ENCODE measurements at regions not wholly inside any gene's neighbourhood (a gene's known extent, or its start where the extent isn't known, plus 50 kb on each side); places are given as distances from the start of the nearest gene placed in this dataset.

GRCh38 chr11:128394431-128395089 lies 192.8 kb downstream of the ETS1 start (continued):
- TF ChIP-seq IRF1 (CRISPR knock-in tag; IDR thresholded peaks at IDR 0.05) (no peak), IRF2 (CRISPR knock-in tag; IDR thresholded peaks at IDR 0.05; ENCODE audit: borderline replicate concordance, low read depth) (no peak)
- TF ChIP-seq, protein P1, sequence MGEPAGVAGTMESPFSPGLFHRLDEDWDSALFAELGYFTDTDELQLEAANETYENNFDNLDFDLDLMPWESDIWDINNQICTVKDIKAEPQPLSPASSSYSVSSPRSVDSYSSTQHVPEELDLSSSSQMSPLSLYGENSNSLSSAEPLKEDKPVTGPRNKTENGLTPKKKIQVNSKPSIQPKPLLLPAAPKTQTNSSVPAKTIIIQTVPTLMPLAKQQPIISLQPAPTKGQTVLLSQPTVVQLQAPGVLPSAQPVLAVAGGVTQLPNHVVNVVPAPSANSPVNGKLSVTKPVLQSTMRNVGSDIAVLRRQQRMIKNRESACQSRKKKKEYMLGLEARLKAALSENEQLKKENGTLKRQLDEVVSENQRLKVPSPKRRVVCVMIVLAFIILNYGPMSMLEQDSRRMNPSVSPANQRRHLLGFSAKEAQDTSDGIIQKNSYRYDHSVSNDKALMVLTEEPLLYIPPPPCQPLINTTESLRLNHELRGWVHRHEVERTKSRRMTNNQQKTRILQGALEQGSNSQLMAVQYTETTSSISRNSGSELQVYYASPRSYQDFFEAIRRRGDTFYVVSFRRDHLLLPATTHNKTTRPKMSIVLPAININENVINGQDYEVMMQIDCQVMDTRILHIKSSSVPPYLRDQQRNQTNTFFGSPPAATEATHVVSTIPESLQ (CRISPR knock-in tag; IDR thresholded peaks at IDR 0.05), result no peak

- no peaks in the 10 kb centered on the region for H3K27me3 Mint-ChIP-seq (ENCODE audit: low read depth)
- TF ChIP-seq ZNF219 (CRISPR knock-in tag; IDR thresholded peaks at IDR 0.05; ENCODE audit: borderline replicate concordance) (no peak), GTF2I (CRISPR knock-in tag; conservative IDR thresholded peaks at IDR 0.05) (no peak), JUN (CRISPR knock-in tag; IDR thresholded peaks at IDR 0.05) (no peak), MXD4 (CRISPR knock-in tag; IDR thresholded peaks at IDR 0.05; ENCODE audit: borderline replicate concordance) (no peak), FOXP1 (CRISPR knock-in tag; IDR thresholded peaks at IDR 0.05; ENCODE audit: borderline replicate concordance) (no peak), CREB1 (CRISPR knock-in tag; IDR thresholded peaks at IDR 0.05) (no peak), TEAD1 (CRISPR knock-in tag; IDR thresholded peaks at IDR 0.05) (no peak), ZNF532 (CRISPR knock-in tag; IDR thresholded peaks at IDR 0.05; ENCODE audit: borderline replicate concordance) (no peak), ZNF263 (CRISPR knock-in tag; IDR thresholded peaks at IDR 0.05; ENCODE audit: low read depth) (no peak), CREM (CRISPR knock-in tag; IDR thresholded peaks at IDR 0.05) (no peak), ZNF416 (CRISPR knock-in tag; IDR thresholded peaks at IDR 0.05) (no peak), OVOL2 (CRISPR knock-in tag; IDR thresholded peaks at IDR 0.05; ENCODE audit: borderline replicate concordance) (no peak)
- TF ChIP-seq, protein P2, sequence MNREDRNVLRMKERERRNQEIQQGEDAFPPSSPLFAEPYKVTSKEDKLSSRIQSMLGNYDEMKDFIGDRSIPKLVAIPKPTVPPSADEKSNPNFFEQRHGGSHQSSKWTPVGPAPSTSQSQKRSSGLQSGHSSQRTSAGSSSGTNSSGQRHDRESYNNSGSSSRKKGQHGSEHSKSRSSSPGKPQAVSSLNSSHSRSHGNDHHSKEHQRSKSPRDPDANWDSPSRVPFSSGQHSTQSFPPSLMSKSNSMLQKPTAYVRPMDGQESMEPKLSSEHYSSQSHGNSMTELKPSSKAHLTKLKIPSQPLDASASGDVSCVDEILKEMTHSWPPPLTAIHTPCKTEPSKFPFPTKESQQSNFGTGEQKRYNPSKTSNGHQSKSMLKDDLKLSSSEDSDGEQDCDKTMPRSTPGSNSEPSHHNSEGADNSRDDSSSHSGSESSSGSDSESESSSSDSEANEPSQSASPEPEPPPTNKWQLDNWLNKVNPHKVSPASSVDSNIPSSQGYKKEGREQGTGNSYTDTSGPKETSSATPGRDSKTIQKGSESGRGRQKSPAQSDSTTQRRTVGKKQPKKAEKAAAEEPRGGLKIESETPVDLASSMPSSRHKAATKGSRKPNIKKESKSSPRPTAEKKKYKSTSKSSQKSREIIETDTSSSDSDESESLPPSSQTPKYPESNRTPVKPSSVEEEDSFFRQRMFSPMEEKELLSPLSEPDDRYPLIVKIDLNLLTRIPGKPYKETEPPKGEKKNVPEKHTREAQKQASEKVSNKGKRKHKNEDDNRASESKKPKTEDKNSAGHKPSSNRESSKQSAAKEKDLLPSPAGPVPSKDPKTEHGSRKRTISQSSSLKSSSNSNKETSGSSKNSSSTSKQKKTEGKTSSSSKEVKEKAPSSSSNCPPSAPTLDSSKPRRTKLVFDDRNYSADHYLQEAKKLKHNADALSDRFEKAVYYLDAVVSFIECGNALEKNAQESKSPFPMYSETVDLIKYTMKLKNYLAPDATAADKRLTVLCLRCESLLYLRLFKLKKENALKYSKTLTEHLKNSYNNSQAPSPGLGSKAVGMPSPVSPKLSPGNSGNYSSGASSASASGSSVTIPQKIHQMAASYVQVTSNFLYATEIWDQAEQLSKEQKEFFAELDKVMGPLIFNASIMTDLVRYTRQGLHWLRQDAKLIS (CRISPR knock-in tag; IDR thresholded peaks at IDR 0.05; ENCODE audit: borderline replicate concordance), result no peak
- TF ChIP-seq, protein P3, sequence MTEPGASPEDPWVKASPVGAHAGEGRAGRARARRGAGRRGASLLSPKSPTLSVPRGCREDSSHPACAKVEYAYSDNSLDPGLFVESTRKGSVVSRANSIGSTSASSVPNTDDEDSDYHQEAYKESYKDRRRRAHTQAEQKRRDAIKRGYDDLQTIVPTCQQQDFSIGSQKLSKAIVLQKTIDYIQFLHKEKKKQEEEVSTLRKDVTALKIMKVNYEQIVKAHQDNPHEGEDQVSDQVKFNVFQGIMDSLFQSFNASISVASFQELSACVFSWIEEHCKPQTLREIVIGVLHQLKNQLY (CRISPR knock-in tag; IDR thresholded peaks at IDR 0.05), result no peak
- TF ChIP-seq, protein P4, sequence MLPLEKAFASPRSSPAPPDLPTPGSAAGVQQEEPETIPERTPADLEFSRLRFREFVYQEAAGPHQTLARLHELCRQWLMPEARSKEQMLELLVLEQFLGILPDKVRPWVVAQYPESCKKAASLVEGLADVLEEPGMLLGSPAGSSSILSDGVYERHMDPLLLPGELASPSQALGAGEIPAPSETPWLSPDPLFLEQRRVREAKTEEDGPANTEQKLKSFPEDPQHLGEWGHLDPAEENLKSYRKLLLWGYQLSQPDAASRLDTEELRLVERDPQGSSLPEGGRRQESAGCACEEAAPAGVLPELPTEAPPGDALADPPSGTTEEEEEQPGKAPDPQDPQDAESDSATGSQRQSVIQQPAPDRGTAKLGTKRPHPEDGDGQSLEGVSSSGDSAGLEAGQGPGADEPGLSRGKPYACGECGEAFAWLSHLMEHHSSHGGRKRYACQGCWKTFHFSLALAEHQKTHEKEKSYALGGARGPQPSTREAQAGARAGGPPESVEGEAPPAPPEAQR (CRISPR knock-in tag; IDR thresholded peaks at IDR 0.05), result no peak
- TF ChIP-seq, protein P5, sequence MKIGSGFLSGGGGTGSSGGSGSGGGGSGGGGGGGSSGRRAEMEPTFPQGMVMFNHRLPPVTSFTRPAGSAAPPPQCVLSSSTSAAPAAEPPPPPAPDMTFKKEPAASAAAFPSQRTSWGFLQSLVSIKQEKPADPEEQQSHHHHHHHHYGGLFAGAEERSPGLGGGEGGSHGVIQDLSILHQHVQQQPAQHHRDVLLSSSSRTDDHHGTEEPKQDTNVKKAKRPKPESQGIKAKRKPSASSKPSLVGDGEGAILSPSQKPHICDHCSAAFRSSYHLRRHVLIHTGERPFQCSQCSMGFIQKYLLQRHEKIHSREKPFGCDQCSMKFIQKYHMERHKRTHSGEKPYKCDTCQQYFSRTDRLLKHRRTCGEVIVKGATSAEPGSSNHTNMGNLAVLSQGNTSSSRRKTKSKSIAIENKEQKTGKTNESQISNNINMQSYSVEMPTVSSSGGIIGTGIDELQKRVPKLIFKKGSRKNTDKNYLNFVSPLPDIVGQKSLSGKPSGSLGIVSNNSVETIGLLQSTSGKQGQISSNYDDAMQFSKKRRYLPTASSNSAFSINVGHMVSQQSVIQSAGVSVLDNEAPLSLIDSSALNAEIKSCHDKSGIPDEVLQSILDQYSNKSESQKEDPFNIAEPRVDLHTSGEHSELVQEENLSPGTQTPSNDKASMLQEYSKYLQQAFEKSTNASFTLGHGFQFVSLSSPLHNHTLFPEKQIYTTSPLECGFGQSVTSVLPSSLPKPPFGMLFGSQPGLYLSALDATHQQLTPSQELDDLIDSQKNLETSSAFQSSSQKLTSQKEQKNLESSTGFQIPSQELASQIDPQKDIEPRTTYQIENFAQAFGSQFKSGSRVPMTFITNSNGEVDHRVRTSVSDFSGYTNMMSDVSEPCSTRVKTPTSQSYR (CRISPR knock-in tag; IDR thresholded peaks at IDR 0.05), result no peak
- CTCF ChIA-PET, result interaction anchor here (0.9 kb wide), 1 partner anchor 235 kb away, joined by 3 read pairs; no protein-coding TSS in a partner anchor
- ATAC-seq (peak; percentile 58; the same call in 1 of the 2 replicates), DNase-seq (ENCODE audit: low spot score) (no peak)
- POLR2A ChIA-PET, result interaction anchor here (0.5 kb wide), 1 partner anchor 1897 kb away, joined by 3 read pairs; no protein-coding TSS in a partner anchor
- no peaks in the 10 kb centered on the region for H3K36me3 Mint-ChIP-seq
- no peaks in the 10 kb centered on the region for H3K9me3 Mint-ChIP-seq
- no peaks in the 10 kb centered on the region for H3K4me1 Mint-ChIP-seq
- H3K27ac Mint-ChIP-seq, result no peak overlapping the region
- no peak overlapping the region for H3K4me3 Mint-ChIP-seq
Measured at GRCh38 chr11:128392259-128392658, 195.1 kb downstream of the ETS1 start.

All from WTC11 (cell line).